GM10266 (cell line): ENCODE measurements at regions not wholly inside any gene's neighbourhood (a gene's known extent, or its start where the extent isn't known, plus 50 kb on each side); places are given as distances from the start of the nearest gene placed in this dataset.
"Not testable (repeated sequence)": the region's sequence is repeated elsewhere in the genome, so short reads cannot be mapped to it uniquely, and the experiment has no call there.

ENCODE experiments used
- DNase-seq: peaks from one replicate; pipeline ENCODE4 v3.0.0; 2012; ENCODE audit errors: extremely low spot score
- CTCF ChIP-seq: IDR thresholded peaks from 2 replicates; pipeline ENCODE4 v1.5.1; 2012; ENCODE audit warnings: mild to moderate bottlenecking, low read depth; ENCODE audit not compliant: control insufficient read depth, insufficient read depth; ENCODE audit errors: missing control alignments

GRCh38 chr6:140653972-140654371, 1279.5 kb upstream of the CITED2 start:
- no peak for DNase-seq
- no peak for TF ChIP-seq CTCF

DNA sequence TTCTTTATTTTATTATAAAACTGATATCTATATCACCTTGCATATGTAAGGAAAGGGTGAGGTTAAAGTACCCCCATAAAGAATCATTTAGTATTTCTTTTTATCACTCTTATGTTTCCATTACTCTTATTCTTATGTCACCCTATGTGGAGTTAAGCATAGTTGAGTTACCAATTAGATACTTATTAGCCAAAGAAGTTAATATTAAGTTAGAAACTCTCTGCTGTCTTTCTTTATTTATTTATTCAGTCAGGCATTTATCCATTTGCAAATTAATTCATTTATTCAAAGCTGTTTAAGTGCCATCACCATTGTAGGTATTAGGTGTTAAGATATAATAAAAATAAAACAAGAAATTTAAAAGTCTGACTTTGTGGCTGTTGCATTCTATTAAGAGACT, 1279.1 kb upstream of the CITED2 start:
- TF ChIP-seq CTCF = no peak
- DNase-seq = no peak

GRCh38 chr6:140649502-140649901, 1275.1 kb upstream of the CITED2 start:
- not testable (repeated sequence) for DNase-seq

DNA sequence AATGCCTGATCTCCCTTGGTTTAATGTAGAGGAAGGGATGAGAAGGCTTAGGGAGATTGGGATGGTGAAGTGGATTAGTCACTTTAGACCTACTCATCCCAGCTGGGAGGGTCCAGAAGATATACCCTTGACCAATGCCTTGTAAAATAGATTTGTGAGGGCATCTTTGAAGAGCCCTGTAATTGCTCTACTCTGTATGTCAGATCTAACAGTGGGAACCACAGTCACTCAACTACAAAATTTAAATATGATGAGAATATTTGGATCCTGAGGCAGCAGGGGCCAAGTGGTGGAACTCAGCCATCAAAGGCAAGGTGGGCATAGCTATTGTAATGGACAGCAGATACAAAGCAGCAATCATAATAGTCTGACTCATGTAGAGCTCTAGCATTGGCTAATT, 1272.9 kb upstream of the CITED2 start:
- DNase-seq = not testable (repeated sequence)

GRCh38 chr6:140644017-140644416, 1269.6 kb upstream of the CITED2 start:
- DNase-seq = no peak
- no peak for TF ChIP-seq CTCF

- TF ChIP-seq CTCF = no peak
- no peak for DNase-seq
Observed at GRCh38 chr6:140641412-140641811, 1267.0 kb upstream of the CITED2 start.

DNA sequence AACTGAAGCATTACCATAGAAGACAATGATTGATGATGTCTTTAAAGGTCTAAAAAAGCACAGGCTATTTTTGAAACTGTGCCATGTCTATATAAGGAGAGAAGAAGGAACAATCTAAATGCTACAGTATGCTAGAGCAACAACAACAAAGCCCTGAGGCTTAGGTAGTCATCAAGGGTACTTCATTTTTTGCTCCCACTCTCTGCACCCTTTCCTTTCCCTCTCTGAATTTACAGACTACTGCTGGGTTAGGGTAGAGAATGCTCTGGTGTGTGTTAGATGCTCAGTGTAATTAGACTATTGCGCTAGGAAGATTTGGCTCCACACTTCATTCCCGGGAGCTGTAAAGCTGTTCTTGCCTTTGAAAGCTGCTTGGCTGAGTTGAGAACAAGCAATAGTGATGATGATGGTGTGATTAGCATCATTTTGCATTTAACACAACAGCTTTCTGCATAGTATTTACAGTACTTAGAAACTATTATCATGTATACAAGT, 1262.5 kb upstream of the CITED2 start:
- no peak for DNase-seq

DNA sequence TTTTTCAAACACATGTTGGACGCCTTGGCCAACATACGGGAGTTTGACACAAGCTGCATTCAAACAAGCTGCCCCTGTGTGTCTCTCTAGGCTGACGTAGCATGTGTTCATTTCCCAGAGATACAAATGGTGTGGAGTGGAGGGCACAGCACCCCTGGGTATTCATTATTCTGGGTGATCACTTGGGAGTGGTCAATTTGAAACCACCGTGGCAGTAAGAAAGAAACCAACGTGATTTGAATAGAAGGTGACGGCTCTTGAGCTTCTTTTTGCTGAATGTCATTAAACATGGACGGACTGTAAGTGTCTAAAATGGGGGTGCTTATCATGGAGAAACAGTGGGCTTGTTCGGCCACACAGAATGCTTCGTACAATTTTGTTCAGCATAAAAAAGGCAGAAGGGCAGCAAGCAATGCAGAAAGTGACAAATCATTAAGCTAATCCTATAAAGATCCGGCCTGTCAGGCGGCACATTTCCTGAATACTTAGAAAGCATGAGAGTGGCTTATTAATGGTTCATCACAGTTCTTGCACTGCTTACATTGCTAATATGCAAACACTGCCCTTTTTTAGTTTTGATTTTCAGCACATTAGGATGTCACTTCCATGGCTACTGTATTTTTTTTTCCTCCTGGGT, 1261.9 kb upstream of the CITED2 start:
- peak; percentile 7 for DNase-seq
- no peak for TF ChIP-seq CTCF

More for the DNA sequence above, 1262.5 kb upstream of the CITED2 start:
- TF ChIP-seq CTCF = no peak

DNA sequence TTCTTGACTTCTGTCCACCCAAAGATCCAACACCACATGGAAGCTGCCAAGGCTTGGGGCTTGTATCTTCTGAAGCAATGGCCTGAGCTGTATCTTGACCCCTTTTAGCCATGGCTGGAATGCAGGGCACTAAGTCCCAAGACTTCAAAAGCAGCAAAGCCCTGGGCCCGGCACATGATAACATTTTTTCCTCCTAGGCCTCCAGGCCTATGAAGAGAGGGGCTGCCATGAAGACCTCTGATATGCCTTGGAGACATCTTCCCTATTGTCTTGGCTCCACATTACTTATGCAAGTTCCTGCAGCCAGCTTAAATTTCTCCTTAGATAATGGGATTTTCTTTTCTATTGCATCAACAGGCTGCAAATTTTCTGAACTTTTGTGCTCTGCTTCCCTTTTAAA, 1252.6 kb upstream of the CITED2 start:
- DNase-seq = no peak
- TF ChIP-seq CTCF = no peak
